ENCODE measurements at regions not wholly inside any gene's neighbourhood (a gene's known extent, or its start where the extent isn't known, plus 50 kb on each side); places are given as distances from the start of the nearest gene placed in this dataset.
"Not testable (repeated sequence)": the region's sequence is repeated elsewhere in the genome, so short reads cannot be mapped to it uniquely, and the experiment has no call there.

GRCh38 chr5:109630093-109630492, 59.6 kb upstream of the MAN2A1 start:
- no peak for DNase-seq

GRCh38 chr5:109628591-109628990, 61.1 kb upstream of the MAN2A1 start:
- no peak for DNase-seq

GRCh38 chr5:109621266-109621665, 68.5 kb upstream of the MAN2A1 start:
- not testable (repeated sequence) for DNase-seq

- no peak for DNase-seq
Observed at GRCh38 chr5:109620651-109621050, 69.1 kb upstream of the MAN2A1 start.

GRCh38 chr5:109619606-109620005, 70.1 kb upstream of the MAN2A1 start:
- no peak for DNase-seq

- peak; percentile 75 for DNase-seq
Observed at GRCh38 chr5:109619021-109619460, 70.7 kb upstream of the MAN2A1 start.

GRCh38 chr5:109614981-109615380, 74.7 kb upstream of the MAN2A1 start:
- peak; percentile 44 for DNase-seq

GRCh38 chr5:109614301-109614700, 75.4 kb upstream of the MAN2A1 start:
- no peak for DNase-seq

- no peak for DNase-seq
Observed at GRCh38 chr5:109612278-109612905, 77.3 kb upstream of the MAN2A1 start.

GRCh38 chr5:109611505-109611904, 78.2 kb upstream of the MAN2A1 start:
- no peak for DNase-seq

- no peak for DNase-seq
Observed at GRCh38 chr5:109611061-109611460, 78.7 kb upstream of the MAN2A1 start.

- no peak for DNase-seq
Observed at GRCh38 chr5:109610581-109610980, 79.1 kb upstream of the MAN2A1 start.

GRCh38 chr5:109605207-109605730, 84.5 kb upstream of the MAN2A1 start:
- DNase-seq: no peak

GRCh38 chr5:109604758-109605157, 85.0 kb upstream of the MAN2A1 start:
- no peak for DNase-seq

GRCh38 chr5:109601736-109602135, 88.0 kb upstream of the MAN2A1 start:
- DNase-seq: no peak

GRCh38 chr5:109597893-109598292, 91.8 kb upstream of the MAN2A1 start:
- DNase-seq: no peak

GRCh38 chr5:109594217-109594616, 95.5 kb upstream of the MAN2A1 start:
- no peak for DNase-seq

GRCh38 chr5:109590799-109591198, 98.9 kb upstream of the MAN2A1 start:
- DNase-seq: no peak

GRCh38 chr5:109589986-109590385, 99.7 kb upstream of the MAN2A1 start:
- peak; percentile 25 for DNase-seq

- DNase-seq: no peak
Observed at GRCh38 chr5:109589239-109589638, 100.5 kb upstream of the MAN2A1 start.

- no peak for DNase-seq
Observed at GRCh38 chr5:109588281-109589035, 101.3 kb upstream of the MAN2A1 start.

- DNase-seq: no peak
Observed at GRCh38 chr5:109584986-109585599, 104.6 kb upstream of the MAN2A1 start.

- peak; percentile 38 for DNase-seq
Observed at GRCh38 chr5:109580225-109580624, 109.5 kb upstream of the MAN2A1 start.

GRCh38 chr5:109575506-109575905, 114.2 kb upstream of the MAN2A1 start:
- DNase-seq: no peak

All from OCI-M1 (cell line).